HuH-7 (cell line): ENCODE measurements at regions not wholly inside any gene's neighbourhood (a gene's known extent, or its start where the extent isn't known, plus 50 kb on each side); places are given as distances from the start of the nearest gene placed in this dataset.
"Not testable (repeated sequence)": the region's sequence is repeated elsewhere in the genome, so short reads cannot be mapped to it uniquely, and the experiment has no call there.

Experiments
- DNase-seq: peaks from one replicate; pipeline ENCODE4 v3.0.0; 2011; ENCODE audit warnings: low spot score

- no peak for DNase-seq
Observed at GRCh38 chr12:33825986-33826602, 196.2 kb upstream of the ALG10 start.

- DNase-seq: no peak
Observed at GRCh38 chr12:33828326-33828725, 194.0 kb upstream of the ALG10 start.

- DNase-seq: no peak
Observed at GRCh38 chr12:33830070-33830469, 192.2 kb upstream of the ALG10 start.

- DNase-seq: no peak
Observed at GRCh38 chr12:33832900-33833299, 189.4 kb upstream of the ALG10 start.

GRCh38 chr12:33834672-33835071, 187.6 kb upstream of the ALG10 start:
- no peak for DNase-seq

GRCh38 chr12:33876618-33877017, 145.7 kb upstream of the ALG10 start:
- no peak for DNase-seq

GRCh38 chr12:33892425-33892824, 129.9 kb upstream of the ALG10 start:
- no peak for DNase-seq

GRCh38 chr12:33920460-33920859, 101.8 kb upstream of the ALG10 start:
- DNase-seq: not testable (repeated sequence)

GRCh38 chr12:33926095-33926494, 96.2 kb upstream of the ALG10 start:
- no peak for DNase-seq

GRCh38 chr12:33937669-33938068, 84.6 kb upstream of the ALG10 start:
- not testable (repeated sequence) for DNase-seq

- DNase-seq: no peak
Observed at GRCh38 chr12:33942172-33942571, 80.1 kb upstream of the ALG10 start.

GRCh38 chr12:33944703-33945437, 77.4 kb upstream of the ALG10 start:
- no peak for DNase-seq

- no peak for DNase-seq
Observed at GRCh38 chr12:33945438-33945784, 76.9 kb upstream of the ALG10 start.

GRCh38 chr12:33966219-33966618, 56.1 kb upstream of the ALG10 start:
- DNase-seq: not testable (repeated sequence)

- DNase-seq: no peak
Observed at GRCh38 chr12:33967760-33968159, 54.5 kb upstream of the ALG10 start.
